Esophagus squamous epithelium (tissue), 5 donors: ENCODE measurements at regions not wholly inside any gene's neighbourhood (a gene's known extent, or its start where the extent isn't known, plus 50 kb on each side); places are given as distances from the start of the nearest gene placed in this dataset.
"Not testable (repeated sequence)": the region's sequence is repeated elsewhere in the genome, so short reads cannot be mapped to it uniquely, and the experiment has no call there.

ENCODE experiments used
- DNase-seq: peaks from one replicate; lab custom pipeline; 2025; lab: John Stamatoyannopoulos, UW
- H3K27ac ChIP-seq, 4 donors: fragments of 200-600 bp; sonication (generic); one replicate each; pipeline ENCODE4 v1.5.1; 2016 to 2019; ENCODE audit warnings: mild to moderate bottlenecking in 1 of 4
- H3K27me3 ChIP-seq, 4 donors: fragments of 200-600 bp; sonication (generic); 1 replicate in 3 of 4; 2 replicates in 1 of 4; pipeline versions ENCODE4 v1.5.1 to v1.6.0; 2017 to 2021; ENCODE audit warnings: antibody characterized with exemption in 1 of 4
- H3K36me3 ChIP-seq, 3 donors: fragments of 200-600 bp; sonication (generic); one replicate each; pipeline ENCODE4 v1.5.1; 2016 to 2019
- H3K4me1 ChIP-seq, 3 donors: fragments of 200-600 bp; sonication (generic); one replicate each; pipeline ENCODE4 v1.5.1; 2017 to 2019
- H3K4me3 ChIP-seq, 4 donors: fragments of 200-600 bp; sonication (generic); 1 replicate in 3 of 4; 2 replicates in 1 of 4; pipeline ENCODE4 v1.5.1; 2016 to 2019; ENCODE audit warnings: mild to moderate bottlenecking in 2 of 4, moderate library complexity in 1 of 4
- H3K9me3 ChIP-seq, 3 donors: fragments of 200-600 bp; sonication (generic); one replicate each; pipeline ENCODE4 v1.5.1; 2016 to 2019
- POLR2A ChIP-seq, 4 donors: fragments of 450-650 bp; IDR thresholded peaks; one replicate each; pipeline ENCODE4 v1.6.1; 2017; ENCODE audit warnings: antibody characterized with exemption in 4 of 4, mild to moderate bottlenecking in 4 of 4, moderate library complexity in 3 of 4
- WGBS, 2 donors: methylation state at CpG; one replicate each; pipeline ENCODE4 v1.1.5; 2018; 5-methylcytosine and 5-hydroxymethylcytosine counted together
- intact Hi-C: fragments of 100-400 bp; cut with DNase I; formaldehyde crosslinking; loops from one replicate; pipeline ENCODE4 v1.15.0; 2022
- TF ChIP-seq, protein P1 (sequence below), 6 experiments: fragments of 450-650 bp in 4 of 6; fragments of 200-600 bp in 2 of 6; sonication (generic) in 2 of 6; IDR thresholded peaks; one replicate each; pipeline ENCODE4 v1.5.1; 2016 to 2019; ENCODE audit warnings: antibody characterized with exemption in 6 of 6, mild to moderate bottlenecking in 4 of 6, moderate library complexity in 4 of 6
- donor health status: DM: yes; HTN: yes; CAD: no.

DNA sequence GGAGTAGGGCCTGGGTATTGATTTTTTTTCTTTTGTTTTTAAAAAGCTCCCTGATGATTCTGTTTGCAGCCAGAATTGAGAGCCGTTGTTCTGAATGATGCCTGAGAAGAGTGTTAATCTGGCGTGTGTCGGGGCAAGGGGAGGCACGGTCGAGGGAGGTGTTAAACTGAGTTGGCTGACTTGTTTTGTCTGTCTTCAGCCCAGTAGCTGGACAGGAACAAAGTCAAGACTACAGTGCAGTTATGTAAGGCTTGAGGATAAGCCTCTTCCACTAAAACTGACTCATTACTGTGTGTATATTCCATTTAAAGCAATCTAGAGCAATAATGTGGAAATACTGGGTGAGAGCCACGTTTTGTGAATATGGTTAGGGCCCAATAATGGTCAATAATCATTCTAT lies 119.0 kb upstream of the DLG1 start:
- DNase-seq: no peak
- TF ChIP-seq, protein P1, sequence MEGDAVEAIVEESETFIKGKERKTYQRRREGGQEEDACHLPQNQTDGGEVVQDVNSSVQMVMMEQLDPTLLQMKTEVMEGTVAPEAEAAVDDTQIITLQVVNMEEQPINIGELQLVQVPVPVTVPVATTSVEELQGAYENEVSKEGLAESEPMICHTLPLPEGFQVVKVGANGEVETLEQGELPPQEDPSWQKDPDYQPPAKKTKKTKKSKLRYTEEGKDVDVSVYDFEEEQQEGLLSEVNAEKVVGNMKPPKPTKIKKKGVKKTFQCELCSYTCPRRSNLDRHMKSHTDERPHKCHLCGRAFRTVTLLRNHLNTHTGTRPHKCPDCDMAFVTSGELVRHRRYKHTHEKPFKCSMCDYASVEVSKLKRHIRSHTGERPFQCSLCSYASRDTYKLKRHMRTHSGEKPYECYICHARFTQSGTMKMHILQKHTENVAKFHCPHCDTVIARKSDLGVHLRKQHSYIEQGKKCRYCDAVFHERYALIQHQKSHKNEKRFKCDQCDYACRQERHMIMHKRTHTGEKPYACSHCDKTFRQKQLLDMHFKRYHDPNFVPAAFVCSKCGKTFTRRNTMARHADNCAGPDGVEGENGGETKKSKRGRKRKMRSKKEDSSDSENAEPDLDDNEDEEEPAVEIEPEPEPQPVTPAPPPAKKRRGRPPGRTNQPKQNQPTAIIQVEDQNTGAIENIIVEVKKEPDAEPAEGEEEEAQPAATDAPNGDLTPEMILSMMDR (IDR thresholded peaks at IDR 0.05): no peak
- peaks cover 6 to 38% (median 8%) of the 10 kb centered on the region in 3 donors for H3K4me1 ChIP-seq
- 20 to 43% methylated on average over 6 of the region's 6 CpGs for WGBS, 2 donors
- no peaks in the 10 kb centered on the region for H3K27me3 ChIP-seq
- no peak overlapping the region for H3K4me3 ChIP-seq
- H3K27ac ChIP-seq: peak overlapping the region; percentile 11 to 39 (median 26)
- intact Hi-C loops: no loop called here
- H3K36me3 ChIP-seq: no peaks in the 10 kb centered on the region
- no peaks in the 10 kb centered on the region for H3K9me3 ChIP-seq

DNA sequence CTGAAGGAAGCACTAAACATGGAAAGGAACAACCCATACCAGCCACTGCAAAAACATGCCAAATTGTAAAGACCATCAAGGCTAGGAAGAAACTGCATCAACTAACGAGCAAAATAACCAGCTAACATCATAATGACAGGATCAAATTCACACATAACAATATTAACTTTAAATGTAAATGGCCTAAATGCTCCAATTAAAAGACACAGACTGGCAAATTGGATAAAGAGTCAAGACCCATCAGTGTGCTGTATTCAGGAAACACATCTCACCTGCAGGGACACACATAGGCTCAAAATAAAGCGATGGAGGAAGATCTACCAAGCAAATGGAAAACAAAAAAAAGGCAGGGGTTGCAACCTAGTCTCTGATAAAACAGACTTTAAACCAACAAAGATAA lies 113.5 kb upstream of the DLG1 start:
- DNase-seq, H3K36me3 ChIP-seq, H3K27ac ChIP-seq, H3K27me3 ChIP-seq, intact Hi-C loops, H3K9me3 ChIP-seq, H3K4me3 ChIP-seq: not testable (repeated sequence)
- peaks cover 0 to 15% (median 5%) of the 10 kb centered on the region in 3 donors for H3K4me1 ChIP-seq
- WGBS, 2 donors: 83 to 86% methylated on average over 2 of the region's 2 CpGs

DNA sequence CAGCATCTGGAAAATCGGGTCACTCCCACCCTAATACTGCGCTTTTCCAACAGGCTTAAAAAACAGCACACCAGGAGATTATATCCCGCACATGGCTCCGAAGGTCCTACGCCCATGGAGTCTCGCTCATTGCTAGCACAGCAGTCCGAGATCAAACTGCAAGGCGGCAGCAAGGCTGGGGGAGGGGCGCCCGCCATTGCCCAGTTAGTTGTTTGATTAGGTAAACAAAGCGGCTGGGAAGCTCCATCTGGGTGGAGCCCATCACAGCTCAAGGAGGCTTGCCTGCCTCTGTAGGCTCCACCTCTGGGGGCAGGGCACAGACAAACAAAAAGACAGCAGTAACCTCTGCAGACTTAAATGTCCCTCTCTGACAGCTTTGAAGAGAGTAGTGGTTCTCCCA lies 111.8 kb upstream of the DLG1 start:
- DNase-seq, H3K27me3 ChIP-seq, H3K36me3 ChIP-seq, H3K27ac ChIP-seq, H3K4me3 ChIP-seq, H3K9me3 ChIP-seq, intact Hi-C loops: not testable (repeated sequence)
- 89 to 100% methylated on average over 1 to 8 of the region's 11 CpGs for WGBS, 2 donors
- peaks cover 0 to 15% (median 5%) of the 10 kb centered on the region in 3 donors for H3K4me1 ChIP-seq

DNA sequence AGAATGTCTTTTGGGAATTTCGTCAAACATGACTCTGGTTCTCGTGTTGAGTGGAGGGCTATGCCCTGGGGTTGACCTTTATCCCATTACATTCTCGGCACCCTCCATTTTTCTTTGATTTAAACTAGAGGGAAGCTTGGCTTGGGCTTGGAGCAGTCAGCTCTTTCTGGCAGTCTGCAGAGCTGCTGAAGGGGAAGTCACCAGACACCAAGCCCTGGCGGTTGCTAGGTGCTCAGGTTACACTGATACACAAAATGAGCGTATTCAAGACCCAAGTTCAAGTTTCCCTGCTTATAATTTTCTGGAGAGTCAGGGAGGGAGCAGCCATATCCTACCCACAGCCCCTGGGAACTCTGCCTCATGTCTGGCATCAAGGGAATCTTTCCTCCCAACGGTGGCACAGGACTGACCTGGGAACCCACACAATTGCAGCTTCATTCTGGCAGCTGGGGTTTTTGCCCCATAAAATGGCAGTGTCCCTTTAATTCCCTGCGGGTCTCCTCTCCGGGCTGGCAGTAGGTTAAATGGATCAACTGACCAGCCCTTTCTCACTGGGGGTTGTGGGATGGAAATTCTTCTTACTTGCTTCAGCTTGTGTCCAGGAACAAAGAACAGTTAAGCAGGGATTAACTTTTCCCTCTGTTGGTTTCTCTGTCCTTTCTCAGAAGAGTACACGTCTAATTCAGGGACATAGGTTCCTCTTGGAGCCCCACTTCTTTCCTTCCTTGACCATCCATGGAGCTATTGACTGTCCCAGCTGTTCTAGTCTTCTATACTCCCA lies 110.0 kb upstream of the DLG1 start:
- no peak for TF ChIP-seq POLR2A (IDR thresholded peaks at IDR 0.05)
- TF ChIP-seq, protein P1 (IDR thresholded peaks at IDR 0.05): no peak
- Histone ChIP-seq H3K4me3 (no peak overlapping the region), H3K9me3 (no peaks in the 10 kb centered on the region), H3K27me3 (no peaks in the 10 kb centered on the region), H3K4me1 (peaks cover 0 to 15% (median 5%) of the 10 kb centered on the region in 3 donors), H3K27ac (no peak overlapping the region), H3K36me3 (no peaks in the 10 kb centered on the region)
- intact Hi-C loops: no loop called here
- DNase-seq: no peak
- 68 to 76% methylated on average over 6 to 7 of the region's 9 CpGs for WGBS, 2 donors

DNA sequence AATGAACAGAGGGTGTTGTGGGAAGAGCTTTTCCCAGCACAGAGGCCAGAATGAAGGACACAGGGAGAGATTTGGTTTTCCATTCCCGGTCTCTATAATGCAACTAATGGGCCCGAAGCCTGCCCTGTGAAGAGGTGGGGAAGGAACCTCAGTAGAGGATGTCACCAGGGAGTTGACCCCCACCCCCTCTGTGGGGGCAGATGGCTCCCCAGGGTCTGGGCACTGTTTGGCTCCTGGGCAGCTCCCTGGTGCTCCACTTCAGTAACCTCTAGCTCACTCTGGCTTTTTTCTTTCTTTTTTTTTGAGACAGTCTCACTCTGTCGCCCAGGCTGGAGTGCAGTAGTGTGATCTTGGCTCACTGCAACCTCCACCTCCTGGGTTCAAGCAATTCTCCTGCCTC lies 109.1 kb upstream of the DLG1 start:
- 61 to 77% methylated on average over 3 of the region's 3 CpGs for WGBS, 2 donors
- Histone ChIP-seq H3K27ac (no peak overlapping the region), H3K4me3 (no peak overlapping the region), H3K9me3 (no peaks in the 10 kb centered on the region), H3K27me3 (no peaks in the 10 kb centered on the region), H3K4me1 (peaks cover 0 to 15% (median 5%) of the 10 kb centered on the region in 3 donors), H3K36me3 (no peaks in the 10 kb centered on the region)
- intact Hi-C loops: no loop called here
- TF ChIP-seq POLR2A (IDR thresholded peaks at IDR 0.05): no peak
- TF ChIP-seq, protein P1 (IDR thresholded peaks at IDR 0.05): no peak
- DNase-seq: no peak

DNA sequence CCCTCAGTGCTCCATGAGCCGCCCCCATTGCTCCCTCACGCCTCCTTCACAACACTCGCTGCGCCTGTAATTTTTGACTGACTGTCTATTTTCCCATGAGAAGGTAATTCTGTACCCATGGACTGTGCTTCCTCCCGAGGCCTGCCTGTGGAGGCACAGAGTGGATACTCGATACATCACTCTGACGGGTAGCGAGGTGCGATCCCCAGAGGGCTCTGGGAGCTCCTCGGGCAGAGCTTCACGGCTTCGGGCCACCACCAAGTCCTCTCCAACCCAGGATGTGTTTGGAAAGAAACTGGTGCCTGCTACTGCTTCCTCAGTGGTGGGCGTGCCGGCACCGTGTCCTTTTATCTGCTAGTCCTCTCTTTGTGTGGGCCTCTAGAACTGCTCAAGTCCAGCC lies 108.6 kb upstream of the DLG1 start:
- WGBS, 2 donors: 61 to 83% methylated on average over 3 to 10 of the region's 15 CpGs
- intact Hi-C loops: no loop called here
- Histone ChIP-seq H3K4me3 (no peak overlapping the region), H3K9me3 (no peaks in the 10 kb centered on the region), H3K36me3 (no peaks in the 10 kb centered on the region), H3K27ac (no peak overlapping the region), H3K27me3 (no peaks in the 10 kb centered on the region), H3K4me1 (peaks cover 0 to 15% (median 5%) of the 10 kb centered on the region in 3 donors)
- TF ChIP-seq, protein P1 (IDR thresholded peaks at IDR 0.05): no peak
- TF ChIP-seq POLR2A (IDR thresholded peaks at IDR 0.05): no peak
- no peak for DNase-seq
